HG03060 (cell line): ENCODE measurements at regions not wholly inside any gene's neighbourhood (a gene's known extent, or its start where the extent isn't known, plus 50 kb on each side); places are given as distances from the start of the nearest gene placed in this dataset.
"Not testable (repeated sequence)": the region's sequence is repeated elsewhere in the genome, so short reads cannot be mapped to it uniquely, and the experiment has no call there.

Experiments
- ATAC-seq: cut with Tn5 transposase; IDR thresholded peaks from one replicate; pipeline ENCODE4 v1.9.1; 2021; ENCODE audit warnings: low read depth, moderate number of reproducible peaks; ENCODE audit not compliant: unreplicated experiment

DNA sequence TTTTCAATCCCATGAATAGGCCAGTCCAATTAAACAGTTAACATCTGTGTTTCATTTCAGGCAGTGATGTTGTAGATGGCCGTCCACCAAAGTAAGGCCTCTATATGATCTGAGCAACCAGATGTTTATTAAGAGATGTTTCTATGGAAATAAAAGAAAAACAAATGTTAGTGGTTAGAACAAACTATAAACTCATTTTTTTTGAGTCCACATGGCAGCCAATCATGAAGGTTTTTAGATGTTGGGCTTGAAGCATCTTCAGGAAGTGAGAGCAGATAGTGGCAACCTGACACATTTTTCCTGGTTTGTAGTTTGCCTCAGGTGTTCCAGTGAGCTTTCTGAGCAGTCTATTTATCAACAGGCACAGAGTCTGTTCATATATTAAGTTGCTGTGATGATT, 746.1 kb downstream of the PRIM2 start:
- ATAC-seq: not testable (repeated sequence)

DNA sequence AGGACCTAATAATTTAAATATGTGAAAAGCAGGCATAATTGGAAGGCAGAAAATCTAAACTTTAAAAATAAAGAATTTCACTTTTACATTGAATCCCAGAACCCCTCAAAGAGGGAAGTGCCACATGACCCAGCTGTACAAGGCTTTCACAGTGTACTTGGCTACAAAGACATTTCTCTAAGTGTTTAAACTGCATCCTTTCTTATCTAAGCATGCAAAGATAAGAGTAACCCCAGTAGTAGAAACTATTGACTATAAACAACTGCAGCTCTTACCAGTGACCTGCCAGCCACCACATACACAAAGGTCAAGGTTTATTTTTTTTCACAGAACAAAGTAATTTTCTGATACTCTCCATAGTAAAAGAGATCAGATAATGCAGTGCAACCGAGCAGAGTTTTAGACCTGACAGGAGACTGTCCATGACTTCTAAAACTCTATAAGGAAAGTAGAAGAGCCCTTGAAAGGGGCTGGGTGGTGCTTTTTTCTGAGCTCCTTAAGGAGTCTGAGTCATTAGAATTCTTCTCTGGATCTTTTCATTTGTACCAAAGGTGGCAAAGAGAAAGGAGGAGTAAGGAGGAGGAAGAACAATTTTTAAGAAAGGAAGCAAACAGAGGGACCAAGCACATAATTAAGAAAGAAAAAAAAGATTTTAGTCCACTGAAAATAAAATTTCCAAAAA, 750.6 kb downstream of the PRIM2 start:
- not testable (repeated sequence) for ATAC-seq

- ATAC-seq: no peak
Measured at GRCh38 chr6:58073263-58073662, 755.8 kb downstream of the PRIM2 start.

DNA sequence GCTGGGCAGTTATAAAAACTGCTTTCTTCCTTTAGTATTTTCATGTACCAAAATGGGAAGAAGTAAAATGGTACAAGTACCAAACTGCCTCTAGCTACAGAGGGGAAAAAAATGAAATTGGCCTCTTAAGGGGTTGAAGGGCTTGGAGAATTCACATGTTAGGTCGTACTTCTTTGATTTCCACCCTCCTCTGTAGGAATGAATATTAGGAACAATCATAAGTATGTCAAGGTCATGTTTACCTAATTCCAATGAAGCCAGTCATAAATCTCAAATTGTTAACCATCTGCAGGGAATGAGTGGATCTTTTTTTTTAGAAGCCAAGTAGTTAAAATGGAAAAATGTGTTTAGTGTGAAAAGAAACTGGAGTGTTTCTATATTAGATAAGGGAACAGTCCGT, 772.6 kb downstream of the PRIM2 start:
- ATAC-seq: not testable (repeated sequence)

DNA sequence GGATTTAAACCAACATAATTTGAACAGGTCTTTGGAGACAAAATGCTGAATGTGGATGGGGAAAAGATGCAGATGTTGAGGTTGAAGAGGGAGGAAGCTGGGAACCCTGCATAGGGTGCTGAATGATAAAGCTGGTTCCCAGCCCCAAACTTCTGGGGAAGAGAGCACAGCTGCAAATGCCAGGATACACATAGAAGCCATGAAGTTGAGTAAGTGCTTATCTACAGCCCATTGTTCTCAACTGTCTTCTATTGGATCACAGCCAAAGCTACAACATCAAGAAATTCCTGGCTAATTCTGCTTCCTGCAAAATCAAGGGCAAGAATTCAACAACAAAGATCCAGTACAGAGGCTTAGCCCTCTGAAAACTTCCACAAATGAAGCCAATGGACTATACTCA, 779.8 kb downstream of the PRIM2 start:
- not testable (repeated sequence) for ATAC-seq

- no peak for ATAC-seq
Measured at GRCh38 chr6:58113960-58114359, 796.5 kb downstream of the PRIM2 start.

- not testable (repeated sequence) for ATAC-seq
Measured at GRCh38 chr6:58117162-58117561, 799.7 kb downstream of the PRIM2 start.

DNA sequence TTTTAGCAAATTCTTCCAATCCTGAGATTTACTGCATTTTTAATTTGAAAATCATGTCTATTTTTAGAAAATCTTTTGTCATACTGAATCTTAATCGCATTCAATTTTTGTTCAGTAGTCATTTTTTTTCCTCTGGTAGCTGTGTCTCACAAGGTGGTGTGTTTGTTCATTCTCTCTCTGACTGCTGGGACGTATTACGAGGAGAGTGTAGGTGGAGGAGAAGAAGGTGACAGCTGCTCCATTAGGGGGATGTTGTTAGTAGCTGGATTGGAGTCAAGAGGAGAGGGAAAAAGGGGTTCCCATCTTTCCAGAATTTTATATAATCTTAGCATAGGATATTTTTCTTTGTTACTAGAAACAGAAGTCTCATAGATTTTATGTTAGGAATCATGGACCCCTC, 804.2 kb downstream of the PRIM2 start:
- ATAC-seq: not testable (repeated sequence)

GRCh38 chr6:58123770-58124169, 806.3 kb downstream of the PRIM2 start:
- not testable (repeated sequence) for ATAC-seq

DNA sequence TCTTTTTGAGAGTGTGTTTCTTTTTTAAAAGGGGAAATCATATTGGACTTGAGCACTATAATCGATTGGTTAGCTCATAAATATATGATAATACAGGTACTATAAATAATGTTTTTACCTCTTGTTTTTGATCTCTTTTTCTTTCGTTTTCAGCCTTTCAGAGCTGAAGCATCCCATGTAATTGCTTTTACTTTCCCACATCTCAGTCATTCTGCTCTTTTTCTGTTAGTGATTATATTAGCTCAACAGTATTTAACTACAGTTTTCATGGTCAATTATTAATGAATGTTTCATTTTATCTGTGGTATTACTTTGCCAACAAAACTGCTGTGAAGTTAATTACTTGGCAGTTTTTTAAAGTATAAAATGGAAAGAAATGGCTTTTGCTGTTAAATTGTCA, 811.1 kb downstream of the PRIM2 start:
- not testable (repeated sequence) for ATAC-seq

DNA sequence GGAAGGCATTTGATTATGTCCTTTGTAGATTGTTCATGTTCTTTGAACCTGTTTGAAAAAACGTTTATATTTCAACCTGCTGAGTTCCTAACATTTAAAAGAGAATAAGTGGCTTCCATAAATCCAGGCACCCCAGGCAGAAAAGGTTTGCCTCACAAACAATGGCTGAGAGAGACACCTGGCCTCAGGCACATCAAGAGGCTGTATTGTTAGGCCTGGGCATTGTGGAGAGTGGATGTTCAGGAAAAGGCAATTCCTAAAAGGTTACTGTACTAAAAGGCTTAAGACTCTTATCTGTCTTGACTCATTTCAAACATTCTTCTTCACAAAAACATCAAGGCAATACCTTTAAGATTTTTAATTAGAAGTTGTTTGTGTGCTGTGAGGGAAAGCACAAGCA, 811.7 kb downstream of the PRIM2 start:
- not testable (repeated sequence) for ATAC-seq

DNA sequence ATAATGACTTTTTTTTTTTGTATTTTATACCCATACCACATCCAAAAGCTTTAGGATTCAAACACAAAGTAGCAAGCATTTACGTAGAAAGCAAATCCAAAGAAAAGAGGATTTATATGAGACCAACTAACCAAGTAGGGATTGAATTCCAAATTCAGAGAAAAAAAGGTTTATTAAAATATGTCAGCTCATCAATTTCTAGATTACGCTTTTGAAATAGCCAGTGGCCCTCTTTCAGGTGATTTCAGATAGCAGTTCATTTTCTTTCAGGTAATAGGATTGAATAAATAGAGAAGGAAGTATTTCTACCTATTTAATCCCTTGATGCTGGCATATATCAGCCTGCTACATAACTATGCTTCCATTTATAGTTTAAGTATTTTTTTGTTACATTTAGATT, 822.3 kb downstream of the PRIM2 start:
- ATAC-seq: not testable (repeated sequence)

DNA sequence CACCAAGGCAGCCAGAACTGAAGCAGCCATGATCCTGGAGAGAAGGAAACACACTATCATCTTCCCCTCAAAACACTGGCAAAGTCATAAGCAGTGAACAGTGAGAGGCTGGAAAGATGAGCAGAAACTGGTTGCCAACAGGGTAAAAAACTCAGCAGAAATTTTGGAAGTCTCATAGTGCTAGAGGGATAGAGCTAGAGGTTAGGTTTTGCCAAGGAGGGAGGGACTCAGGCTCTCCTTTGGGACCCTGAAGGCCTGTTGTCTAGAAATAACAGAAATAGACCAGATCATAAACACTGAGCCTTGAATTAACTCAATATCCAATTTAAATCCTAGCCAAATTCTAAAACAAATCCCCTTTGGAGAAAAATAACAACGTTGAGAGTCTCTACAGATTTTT, 853.6 kb downstream of the PRIM2 start:
- not testable (repeated sequence) for ATAC-seq

- not testable (repeated sequence) for ATAC-seq
Measured at GRCh38 chr6:58181557-58182065, 864.2 kb downstream of the PRIM2 start.

- ATAC-seq: not testable (repeated sequence)
Measured at GRCh38 chr6:58185300-58185699, 867.9 kb downstream of the PRIM2 start.

GRCh38 chr6:58193209-58193608, 875.8 kb downstream of the PRIM2 start:
- ATAC-seq: not testable (repeated sequence)

DNA sequence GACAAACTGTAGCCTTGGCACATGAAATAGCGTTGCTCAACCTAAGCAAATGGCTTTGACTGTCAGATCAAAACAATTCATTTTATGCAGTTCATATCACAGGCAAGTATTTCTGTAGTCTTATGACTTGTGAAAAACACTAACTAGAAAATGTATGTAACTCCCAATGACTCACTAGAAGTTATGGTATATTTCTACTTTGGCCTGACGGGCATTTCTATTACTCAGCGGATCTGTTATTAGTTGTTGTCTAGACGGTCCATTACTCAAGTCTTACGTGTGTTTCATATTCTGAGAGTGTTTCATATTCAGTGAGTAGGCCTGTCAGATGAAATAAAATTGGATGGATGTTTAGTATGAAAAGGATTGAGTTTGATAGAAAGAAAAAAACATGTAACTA, 880.9 kb downstream of the PRIM2 start:
- ATAC-seq: no peak

DNA sequence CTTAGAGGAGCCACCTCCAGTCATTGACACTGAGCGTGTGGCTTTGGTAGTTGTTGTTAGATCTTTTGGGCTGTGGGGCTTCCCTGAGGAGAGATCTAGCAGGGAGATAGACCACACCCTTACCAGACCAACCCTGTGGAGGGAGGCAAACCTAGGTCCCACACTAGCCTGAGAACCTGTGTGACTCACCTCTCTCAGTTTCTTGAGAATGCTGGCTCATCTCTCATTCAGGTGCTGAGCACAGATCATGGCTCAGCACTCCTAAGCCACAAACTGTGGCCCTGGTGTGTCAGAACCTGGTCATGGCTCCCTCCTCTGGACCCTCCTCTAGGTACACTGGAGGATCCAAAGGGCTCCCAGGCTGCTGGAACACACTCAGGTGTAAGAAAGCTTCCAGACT, 919.7 kb downstream of the PRIM2 start:
- ATAC-seq: not testable (repeated sequence)

DNA sequence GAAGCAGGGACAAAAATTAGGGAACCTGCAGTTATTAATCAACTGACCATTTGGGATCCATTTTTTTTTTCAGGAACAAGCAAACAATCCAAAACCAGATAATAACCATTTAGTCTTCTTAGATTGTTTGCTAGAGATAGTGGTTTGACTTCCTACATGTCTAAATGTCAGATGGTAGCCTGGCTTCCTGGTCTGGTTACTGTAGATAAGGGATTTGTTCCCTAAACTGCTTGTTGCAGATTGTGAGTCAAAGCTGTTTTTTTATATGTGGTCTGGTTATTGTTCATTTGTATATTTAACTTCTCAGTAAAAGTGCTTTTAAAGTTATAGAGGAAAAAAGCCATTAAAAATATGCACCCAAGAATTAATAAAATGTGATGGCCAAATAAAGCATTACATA, 921.0 kb downstream of the PRIM2 start:
- not testable (repeated sequence) for ATAC-seq

- ATAC-seq: not testable (repeated sequence)
Measured at GRCh38 chr6:58257625-58258024, 940.2 kb downstream of the PRIM2 start.

GRCh38 chr6:58290177-58290576, 972.7 kb downstream of the PRIM2 start:
- no peak for ATAC-seq

- not testable (repeated sequence) for ATAC-seq
Measured at GRCh38 chr6:58291319-58291718, 973.9 kb downstream of the PRIM2 start.
